ENCODE measurements at regions not wholly inside any gene's neighbourhood (a gene's known extent, or its start where the extent isn't known, plus 50 kb on each side); places are given as distances from the start of the nearest gene placed in this dataset.

DNA sequence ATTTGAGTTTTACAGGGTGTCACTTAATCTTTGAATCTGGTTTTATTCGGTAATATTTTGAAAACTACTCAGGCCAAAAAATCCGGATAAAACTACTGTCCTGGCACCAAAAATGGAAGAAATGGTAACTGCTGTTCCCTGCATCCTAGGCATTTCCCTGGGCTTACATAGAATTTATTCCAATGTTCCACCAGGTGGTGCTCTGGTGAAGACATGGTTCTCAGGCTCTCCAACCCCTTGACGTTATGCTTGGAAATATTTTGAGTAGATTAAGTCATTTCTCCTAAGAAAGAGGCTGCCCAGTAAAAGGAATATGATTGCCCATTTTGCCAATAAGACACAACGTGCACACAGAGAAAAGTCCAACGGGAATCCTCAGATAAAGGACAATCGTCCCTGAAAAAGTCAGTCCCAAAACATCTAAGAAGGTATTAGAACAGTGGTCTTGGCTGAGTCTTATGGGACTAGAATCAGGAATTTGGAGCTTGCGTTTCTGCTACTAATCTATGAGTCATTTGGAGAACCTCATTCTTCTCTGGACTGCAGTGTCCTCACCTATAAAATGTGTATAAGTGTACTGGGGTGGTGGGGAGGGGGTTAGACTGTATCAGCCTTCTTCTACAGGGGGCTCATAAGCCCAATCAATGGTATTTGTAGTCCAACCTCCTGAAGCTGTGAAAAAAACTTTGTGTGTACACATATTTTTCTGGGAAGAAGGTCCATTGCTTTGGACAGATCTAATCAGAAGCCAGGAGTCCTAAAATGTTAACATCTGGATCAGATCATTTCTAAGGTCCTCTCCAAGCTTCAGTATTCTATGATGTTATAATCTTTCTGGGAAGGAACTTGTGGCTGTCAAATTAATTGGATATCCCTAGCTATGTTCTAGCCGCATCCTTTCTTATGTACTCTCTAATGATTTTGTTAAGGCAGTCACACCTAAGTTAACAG is 131.0 kb upstream of the BMP2 start:
- H3K4me2 ChIP-seq = no peak overlapping the region

More for the DNA sequence above, 131.0 kb upstream of the BMP2 start:
- 17% methylated on average over 8 of the region's 8 CpGs for WGBS (ENCODE audit: low lambda C conversion rate)
- no peaks in the 10 kb centered on the region for H3K4me1 ChIP-seq (ENCODE audit: control insufficient read depth in 1 of 2, insufficient read depth in 2 of 2, low read depth in 1 of 2, low read length in 1 of 2)
- no peaks in the 10 kb centered on the region for H3K27me3 ChIP-seq (ENCODE audit: insufficient read depth)
- peak; percentile 2 for DNase-seq
- H3K9ac ChIP-seq = no peak overlapping the region
- H3K79me2 ChIP-seq (ENCODE audit: insufficient read depth) = no peaks in the 10 kb centered on the region
- no peaks in the 10 kb centered on the region for H3K9me2 ChIP-seq
- no peaks in the 10 kb centered on the region for H3F3A ChIP-seq (replicated peaks; ENCODE audit: insufficient read depth)
- H3K9me3 ChIP-seq = no peaks in the 10 kb centered on the region
- no peaks in the 10 kb centered on the region for H4K20me1 ChIP-seq (ENCODE audit: insufficient read depth)
- TF ChIP-seq, protein P1, sequence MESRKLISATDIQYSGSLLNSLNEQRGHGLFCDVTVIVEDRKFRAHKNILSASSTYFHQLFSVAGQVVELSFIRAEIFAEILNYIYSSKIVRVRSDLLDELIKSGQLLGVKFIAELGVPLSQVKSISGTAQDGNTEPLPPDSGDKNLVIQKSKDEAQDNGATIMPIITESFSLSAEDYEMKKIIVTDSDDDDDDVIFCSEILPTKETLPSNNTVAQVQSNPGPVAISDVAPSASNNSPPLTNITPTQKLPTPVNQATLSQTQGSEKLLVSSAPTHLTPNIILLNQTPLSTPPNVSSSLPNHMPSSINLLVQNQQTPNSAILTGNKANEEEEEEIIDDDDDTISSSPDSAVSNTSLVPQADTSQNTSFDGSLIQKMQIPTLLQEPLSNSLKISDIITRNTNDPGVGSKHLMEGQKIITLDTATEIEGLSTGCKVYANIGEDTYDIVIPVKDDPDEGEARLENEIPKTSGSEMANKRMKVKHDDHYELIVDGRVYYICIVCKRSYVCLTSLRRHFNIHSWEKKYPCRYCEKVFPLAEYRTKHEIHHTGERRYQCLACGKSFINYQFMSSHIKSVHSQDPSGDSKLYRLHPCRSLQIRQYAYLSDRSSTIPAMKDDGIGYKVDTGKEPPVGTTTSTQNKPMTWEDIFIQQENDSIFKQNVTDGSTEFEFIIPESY (IDR thresholded peaks at IDR 0.05; ENCODE audit: borderline replicate concordance, low read depth) = no peak
- TF ChIP-seq, protein P2, sequence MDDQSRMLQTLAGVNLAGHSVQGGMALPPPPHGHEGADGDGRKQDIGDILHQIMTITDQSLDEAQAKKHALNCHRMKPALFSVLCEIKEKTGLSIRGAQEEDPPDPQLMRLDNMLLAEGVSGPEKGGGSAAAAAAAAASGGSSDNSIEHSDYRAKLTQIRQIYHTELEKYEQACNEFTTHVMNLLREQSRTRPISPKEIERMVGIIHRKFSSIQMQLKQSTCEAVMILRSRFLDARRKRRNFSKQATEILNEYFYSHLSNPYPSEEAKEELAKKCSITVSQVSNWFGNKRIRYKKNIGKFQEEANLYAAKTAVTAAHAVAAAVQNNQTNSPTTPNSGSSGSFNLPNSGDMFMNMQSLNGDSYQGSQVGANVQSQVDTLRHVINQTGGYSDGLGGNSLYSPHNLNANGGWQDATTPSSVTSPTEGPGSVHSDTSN (IDR thresholded peaks at IDR 0.05) = no peak
- TF ChIP-seq, protein P3, sequence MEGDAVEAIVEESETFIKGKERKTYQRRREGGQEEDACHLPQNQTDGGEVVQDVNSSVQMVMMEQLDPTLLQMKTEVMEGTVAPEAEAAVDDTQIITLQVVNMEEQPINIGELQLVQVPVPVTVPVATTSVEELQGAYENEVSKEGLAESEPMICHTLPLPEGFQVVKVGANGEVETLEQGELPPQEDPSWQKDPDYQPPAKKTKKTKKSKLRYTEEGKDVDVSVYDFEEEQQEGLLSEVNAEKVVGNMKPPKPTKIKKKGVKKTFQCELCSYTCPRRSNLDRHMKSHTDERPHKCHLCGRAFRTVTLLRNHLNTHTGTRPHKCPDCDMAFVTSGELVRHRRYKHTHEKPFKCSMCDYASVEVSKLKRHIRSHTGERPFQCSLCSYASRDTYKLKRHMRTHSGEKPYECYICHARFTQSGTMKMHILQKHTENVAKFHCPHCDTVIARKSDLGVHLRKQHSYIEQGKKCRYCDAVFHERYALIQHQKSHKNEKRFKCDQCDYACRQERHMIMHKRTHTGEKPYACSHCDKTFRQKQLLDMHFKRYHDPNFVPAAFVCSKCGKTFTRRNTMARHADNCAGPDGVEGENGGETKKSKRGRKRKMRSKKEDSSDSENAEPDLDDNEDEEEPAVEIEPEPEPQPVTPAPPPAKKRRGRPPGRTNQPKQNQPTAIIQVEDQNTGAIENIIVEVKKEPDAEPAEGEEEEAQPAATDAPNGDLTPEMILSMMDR (IDR thresholded peaks at IDR 0.05) = peak; percentile 56
- no peak for TF ChIP-seq MEF2A (IDR thresholded peaks at IDR 0.05; ENCODE audit: borderline replicate concordance, low read depth)
- no peak for TF ChIP-seq TEAD4 (IDR thresholded peaks at IDR 0.05; ENCODE audit: borderline replicate concordance, insufficient read depth)
- no peak for TF ChIP-seq YY1 (IDR thresholded peaks at IDR 0.05; ENCODE audit: low read depth)
- no peak for TF ChIP-seq POLR2AphosphoS5 (IDR thresholded peaks at IDR 0.05; ENCODE audit: low read depth, low read length)
- peak; percentile 31; the same call in 1 of the 2 replicates for TF ChIP-seq SMC3 (IDR thresholded peaks at IDR 0.05; ENCODE audit: low read depth, low read length)
- no peak for TF ChIP-seq FOSL2 (IDR thresholded peaks at IDR 0.05; ENCODE audit: borderline replicate concordance, low read depth)
- no peak for TF ChIP-seq CHD2 (IDR thresholded peaks at IDR 0.05; ENCODE audit: low read length, partially characterized antibody)
- peak; percentile 42; the same call in 1 of the 2 replicates for TF ChIP-seq RAD21 (IDR thresholded peaks at IDR 0.05; ENCODE audit: low read length)
- TF ChIP-seq EP300 (IDR thresholded peaks at IDR 0.05; ENCODE audit: borderline replicate concordance in 1 of 2, low read depth in 1 of 2, low read length in 1 of 2) = no peak
- no peak for TF ChIP-seq RXRA (IDR thresholded peaks at IDR 0.05; ENCODE audit: borderline replicate concordance, low read depth)
- TF ChIP-seq GATA2 (CRISPR knock-in tag; IDR thresholded peaks at IDR 0.05) = no peak
- TF ChIP-seq, protein P4, sequence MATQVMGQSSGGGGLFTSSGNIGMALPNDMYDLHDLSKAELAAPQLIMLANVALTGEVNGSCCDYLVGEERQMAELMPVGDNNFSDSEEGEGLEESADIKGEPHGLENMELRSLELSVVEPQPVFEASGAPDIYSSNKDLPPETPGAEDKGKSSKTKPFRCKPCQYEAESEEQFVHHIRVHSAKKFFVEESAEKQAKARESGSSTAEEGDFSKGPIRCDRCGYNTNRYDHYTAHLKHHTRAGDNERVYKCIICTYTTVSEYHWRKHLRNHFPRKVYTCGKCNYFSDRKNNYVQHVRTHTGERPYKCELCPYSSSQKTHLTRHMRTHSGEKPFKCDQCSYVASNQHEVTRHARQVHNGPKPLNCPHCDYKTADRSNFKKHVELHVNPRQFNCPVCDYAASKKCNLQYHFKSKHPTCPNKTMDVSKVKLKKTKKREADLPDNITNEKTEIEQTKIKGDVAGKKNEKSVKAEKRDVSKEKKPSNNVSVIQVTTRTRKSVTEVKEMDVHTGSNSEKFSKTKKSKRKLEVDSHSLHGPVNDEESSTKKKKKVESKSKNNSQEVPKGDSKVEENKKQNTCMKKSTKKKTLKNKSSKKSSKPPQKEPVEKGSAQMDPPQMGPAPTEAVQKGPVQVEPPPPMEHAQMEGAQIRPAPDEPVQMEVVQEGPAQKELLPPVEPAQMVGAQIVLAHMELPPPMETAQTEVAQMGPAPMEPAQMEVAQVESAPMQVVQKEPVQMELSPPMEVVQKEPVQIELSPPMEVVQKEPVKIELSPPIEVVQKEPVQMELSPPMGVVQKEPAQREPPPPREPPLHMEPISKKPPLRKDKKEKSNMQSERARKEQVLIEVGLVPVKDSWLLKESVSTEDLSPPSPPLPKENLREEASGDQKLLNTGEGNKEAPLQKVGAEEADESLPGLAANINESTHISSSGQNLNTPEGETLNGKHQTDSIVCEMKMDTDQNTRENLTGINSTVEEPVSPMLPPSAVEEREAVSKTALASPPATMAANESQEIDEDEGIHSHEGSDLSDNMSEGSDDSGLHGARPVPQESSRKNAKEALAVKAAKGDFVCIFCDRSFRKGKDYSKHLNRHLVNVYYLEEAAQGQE (IDR thresholded peaks at IDR 0.05; ENCODE audit: low read depth, low read length) = no peak
- H2AFZ ChIP-seq (ENCODE audit: low read depth) = no peak overlapping the region
- ChIA-PET CTCF (no interaction called here), POLR2A (no interaction called here)
- no peak overlapping the region for H3K27ac ChIP-seq (ENCODE audit: low read depth in 2 of 2, low read length in 1 of 2)
- no peaks in the 10 kb centered on the region for H3K36me3 ChIP-seq (replicated peaks in 1 of 2; ENCODE audit: control insufficient read depth in 1 of 2, insufficient read depth in 2 of 2, low read length in 1 of 2)
- no peak overlapping the region for H3K4me3 ChIP-seq (ENCODE audit: low read depth in 2 of 2, low read length in 1 of 2)

All from SK-N-SH (cell line).